GM13976 (cell line): ENCODE measurements at regions not wholly inside any gene's neighbourhood (a gene's known extent, or its start where the extent isn't known, plus 50 kb on each side); places are given as distances from the start of the nearest gene placed in this dataset.
"Not testable (repeated sequence)": the region's sequence is repeated elsewhere in the genome, so short reads cannot be mapped to it uniquely, and the experiment has no call there.

Source experiments
- DNase-seq: peaks from one replicate; pipeline ENCODE4 v3.0.0; 2012; ENCODE audit warnings: low spot score
- in situ Hi-C: fragments of 300-500 bp; cut with MboI; formaldehyde crosslinking; loops from one replicate; pipeline ENCODE4 v1.12.0; 2022; ENCODE audit warnings: low sequenced_read_pairs, mixed read lengths, inconsistent platforms; ENCODE audit not compliant: unreplicated experiment
- TF ChIP-seq, protein P1 (sequence below): IDR thresholded peaks from 2 replicates; pipeline ENCODE4 v1.5.1; 2012; ENCODE audit warnings: borderline replicate concordance, mild to moderate bottlenecking; ENCODE audit not compliant: insufficient read depth; ENCODE audit errors: extremely low read depth, missing control alignments, control extremely low read depth

DNA sequence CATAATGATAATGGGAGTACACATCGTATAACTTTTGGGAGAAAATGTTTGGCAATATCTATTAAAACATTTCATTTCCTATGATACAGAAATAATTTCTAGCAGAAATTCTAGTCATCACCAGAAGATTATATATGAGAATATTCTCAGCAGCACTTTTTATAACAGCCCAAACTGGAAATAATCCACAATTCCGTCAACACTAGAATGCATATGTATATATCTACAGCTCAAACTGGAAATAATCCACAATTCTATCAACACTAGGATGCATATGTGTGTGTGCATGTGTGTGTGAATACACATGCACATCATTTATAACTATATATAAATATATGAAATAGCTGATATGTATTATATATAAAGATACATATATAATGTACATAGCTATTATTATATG lies 408.0 kb upstream of the KLHL1 start:
- TF ChIP-seq, protein P1, sequence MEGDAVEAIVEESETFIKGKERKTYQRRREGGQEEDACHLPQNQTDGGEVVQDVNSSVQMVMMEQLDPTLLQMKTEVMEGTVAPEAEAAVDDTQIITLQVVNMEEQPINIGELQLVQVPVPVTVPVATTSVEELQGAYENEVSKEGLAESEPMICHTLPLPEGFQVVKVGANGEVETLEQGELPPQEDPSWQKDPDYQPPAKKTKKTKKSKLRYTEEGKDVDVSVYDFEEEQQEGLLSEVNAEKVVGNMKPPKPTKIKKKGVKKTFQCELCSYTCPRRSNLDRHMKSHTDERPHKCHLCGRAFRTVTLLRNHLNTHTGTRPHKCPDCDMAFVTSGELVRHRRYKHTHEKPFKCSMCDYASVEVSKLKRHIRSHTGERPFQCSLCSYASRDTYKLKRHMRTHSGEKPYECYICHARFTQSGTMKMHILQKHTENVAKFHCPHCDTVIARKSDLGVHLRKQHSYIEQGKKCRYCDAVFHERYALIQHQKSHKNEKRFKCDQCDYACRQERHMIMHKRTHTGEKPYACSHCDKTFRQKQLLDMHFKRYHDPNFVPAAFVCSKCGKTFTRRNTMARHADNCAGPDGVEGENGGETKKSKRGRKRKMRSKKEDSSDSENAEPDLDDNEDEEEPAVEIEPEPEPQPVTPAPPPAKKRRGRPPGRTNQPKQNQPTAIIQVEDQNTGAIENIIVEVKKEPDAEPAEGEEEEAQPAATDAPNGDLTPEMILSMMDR = no peak
- in situ Hi-C loops = no loop called here
- DNase-seq = no peak

DNA sequence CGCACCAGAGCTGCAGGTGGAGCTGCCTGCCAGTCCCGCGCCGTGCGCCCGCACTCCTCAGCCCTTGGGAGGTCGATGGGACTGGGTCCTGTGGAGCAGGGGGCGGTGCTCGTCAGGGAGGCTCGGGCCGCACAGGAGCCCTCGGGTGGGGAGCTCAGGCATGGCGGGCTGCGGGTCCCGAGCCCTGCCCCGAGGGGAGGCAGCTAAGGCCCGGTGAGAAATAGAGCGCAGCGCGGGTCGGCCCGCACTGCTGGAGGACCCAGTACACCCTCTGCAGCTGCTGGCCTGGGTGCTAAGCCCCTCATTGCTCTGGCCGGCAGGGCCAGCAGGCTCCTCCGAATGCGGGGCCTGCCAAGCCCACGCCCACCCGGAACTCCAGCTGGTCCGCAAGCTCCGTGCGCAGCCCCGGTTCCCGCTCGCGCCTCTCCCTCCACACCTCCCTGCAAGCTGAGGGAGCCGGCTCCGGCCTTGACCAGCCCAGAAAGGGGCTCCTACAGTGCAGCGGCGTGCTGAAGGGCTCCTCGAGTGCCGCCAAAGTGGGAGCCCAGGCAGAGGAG lies 403.7 kb upstream of the KLHL1 start:
- DNase-seq, in situ Hi-C loops: not testable (repeated sequence)

DNA sequence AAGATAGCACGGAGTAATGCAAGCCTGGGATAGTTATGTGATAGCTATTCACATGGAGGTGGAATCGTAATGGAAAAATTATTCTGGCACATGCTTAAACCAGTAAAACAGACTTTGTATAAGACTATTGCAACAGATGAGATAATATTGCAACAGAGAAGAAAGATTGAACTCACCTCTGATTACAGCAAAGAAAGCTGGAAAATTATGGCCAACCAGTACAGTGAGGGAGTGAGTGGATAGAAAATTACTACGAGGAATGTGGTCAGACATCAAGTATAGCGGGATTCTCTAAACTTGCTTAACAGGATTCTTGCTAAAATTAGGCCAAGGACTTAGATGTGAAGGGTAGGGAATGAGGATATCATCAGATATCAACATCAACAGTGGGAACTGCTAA lies 397.6 kb upstream of the KLHL1 start:
- DNase-seq = no peak
- in situ Hi-C loops = no loop called here
- TF ChIP-seq, protein P1 = no peak

DNA sequence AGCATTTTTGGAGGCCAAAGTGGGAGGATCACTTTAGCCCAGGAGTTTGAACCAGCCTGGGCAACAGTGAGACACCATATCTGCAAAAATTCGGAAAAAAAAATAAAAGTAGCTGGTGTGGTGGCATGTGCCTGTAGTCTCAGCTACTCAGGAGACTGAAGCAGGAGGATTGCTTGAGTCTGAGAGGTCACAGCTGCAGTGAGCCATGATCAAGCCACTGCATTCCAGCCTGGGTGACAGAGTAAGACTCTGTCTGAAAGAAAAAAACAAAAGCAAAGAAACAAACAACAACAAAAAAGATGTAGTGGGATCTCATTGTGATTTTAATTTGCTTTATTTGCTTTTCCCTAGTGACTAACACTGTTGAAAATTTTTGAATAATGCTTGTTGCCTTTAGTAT lies 394.7 kb upstream of the KLHL1 start:
- TF ChIP-seq, protein P1 = no peak
- in situ Hi-C loops = no loop called here
- DNase-seq = no peak

DNA sequence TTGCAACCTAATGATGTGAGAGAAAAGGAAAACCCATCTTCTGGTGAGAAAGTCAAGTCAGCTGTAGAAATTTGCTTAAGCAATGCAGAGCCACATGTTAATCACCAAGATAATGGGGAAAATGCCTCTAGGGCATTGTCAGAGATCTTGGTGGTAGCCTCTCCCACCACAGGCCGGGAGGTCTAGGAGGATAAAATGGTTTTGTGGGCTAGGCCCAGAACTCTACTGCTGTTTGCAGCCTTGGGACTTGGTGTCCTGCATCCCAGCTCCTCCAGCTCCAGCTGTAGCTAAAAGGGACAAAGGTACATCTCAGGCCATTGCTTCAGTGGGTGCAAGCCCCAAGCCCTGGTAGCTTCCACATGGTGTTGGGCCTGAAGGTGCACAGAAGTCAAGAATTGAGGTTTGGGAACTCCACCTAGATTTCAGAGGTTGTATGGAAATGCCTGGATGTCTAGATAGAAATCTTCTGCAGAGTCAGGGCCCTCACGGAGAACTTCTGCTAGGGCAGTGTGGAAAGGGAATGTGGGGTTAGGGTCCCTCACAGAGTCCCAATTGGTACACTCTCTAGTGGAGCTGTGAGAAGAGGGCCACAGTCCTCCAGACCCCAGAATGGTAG lies 382.2 kb upstream of the KLHL1 start:
- DNase-seq = no peak
- in situ Hi-C loops = no loop called here
- TF ChIP-seq, protein P1 = no peak

DNA sequence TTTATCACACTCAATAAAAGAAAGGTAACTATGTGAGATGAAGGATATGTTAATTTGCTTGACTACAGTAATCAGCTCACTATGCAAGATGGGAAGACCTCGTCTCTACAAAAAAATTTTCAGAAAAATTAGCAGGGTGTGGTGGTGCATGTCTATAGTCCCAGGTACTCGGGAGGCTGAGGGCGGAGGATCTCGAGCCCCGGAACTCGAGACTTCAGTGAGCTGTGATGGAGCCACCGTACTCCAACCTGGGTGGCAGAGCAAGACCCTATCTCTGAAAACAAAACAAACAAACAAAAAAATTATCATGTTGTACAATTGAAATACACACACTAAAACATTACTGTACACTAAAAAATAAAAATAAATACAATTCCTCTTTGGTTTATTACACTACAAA lies 376.7 kb upstream of the KLHL1 start:
- TF ChIP-seq, protein P1 = no peak
- no peak for DNase-seq
- in situ Hi-C loops = no loop called here

DNA sequence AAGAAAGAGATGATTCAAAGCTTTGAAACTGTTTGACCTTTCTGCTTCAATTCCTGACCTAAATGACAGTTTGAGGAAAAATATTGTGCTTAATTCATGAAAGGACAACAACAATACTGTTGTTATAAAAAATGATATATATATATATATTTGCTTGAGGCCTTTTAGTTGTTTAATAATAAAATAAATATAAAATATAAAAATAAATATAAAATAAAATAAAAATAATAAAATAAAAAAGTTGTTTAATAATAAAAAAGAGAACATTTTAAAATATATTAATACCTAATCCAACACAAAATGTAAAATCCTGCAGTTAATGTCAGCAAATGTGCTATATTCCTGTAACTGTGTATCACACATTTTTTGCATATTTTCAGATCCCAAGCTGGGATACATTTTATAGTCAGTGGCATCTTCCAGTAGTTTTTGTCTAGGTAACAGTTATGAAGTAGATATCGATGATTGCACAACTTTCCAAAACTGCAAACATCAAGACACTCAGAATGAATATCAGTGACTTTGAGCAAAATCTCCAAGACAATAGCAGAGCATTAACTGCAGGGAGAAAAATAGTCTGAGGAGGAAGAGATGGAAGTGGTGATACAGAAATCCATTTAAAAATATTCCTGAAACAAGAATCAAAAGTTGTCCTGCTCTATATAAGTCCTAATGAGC lies 375.5 kb upstream of the KLHL1 start:
- DNase-seq = no peak
- TF ChIP-seq, protein P1 = no peak
- in situ Hi-C loops = no loop called here
